ENCODE measurements at regions not wholly inside any gene's neighbourhood (a gene's known extent, or its start where the extent isn't known, plus 50 kb on each side); places are given as distances from the start of the nearest gene placed in this dataset.

- TF ChIP-seq RAD21 (IDR thresholded peaks at IDR 0.05; ENCODE audit: low read length) (no peak), EP300 (IDR thresholded peaks at IDR 0.05; ENCODE audit: borderline replicate concordance in 1 of 2, low read depth in 1 of 2, low read length in 1 of 2) (no peak), MAX (IDR thresholded peaks at IDR 0.05; ENCODE audit: low read depth) (no peak), CHD2 (IDR thresholded peaks at IDR 0.05; ENCODE audit: low read length, partially characterized antibody) (no peak), CTCF (IDR thresholded peaks at IDR 0.05) (no peak), FOXJ3 (CRISPR knock-in tag; IDR thresholded peaks at IDR 0.05) (no peak), TAF1 (IDR thresholded peaks at IDR 0.05; ENCODE audit: borderline replicate concordance, low read depth, low read length) (no peak), RFX5 (IDR thresholded peaks at IDR 0.05; ENCODE audit: low read length) (no peak), PBX3 (IDR thresholded peaks at IDR 0.05) (no peak), NFIC (IDR thresholded peaks at IDR 0.05; ENCODE audit: borderline replicate concordance) (no peak), GATA2 (CRISPR knock-in tag; IDR thresholded peaks at IDR 0.05) (no peak), RCOR1 (IDR thresholded peaks at IDR 0.05; ENCODE audit: low read length) (no peak), USF2 (IDR thresholded peaks at IDR 0.05; ENCODE audit: borderline replicate concordance, low read depth, low read length) (no peak)
These were observed 437.2 kb upstream of the MKI67 start for GRCh38 chr10:128563387-128563786.
